IMR-90 (cell line): ENCODE measurements at regions not wholly inside any gene's neighbourhood (a gene's known extent, or its start where the extent isn't known, plus 50 kb on each side); places are given as distances from the start of the nearest gene placed in this dataset.

Experiments
- ATAC-seq: fragments of 200-7000 bp; cut with Tn5 transposase; 2 replicates; pipeline ENCODE4 v1.9.1; 2020; ENCODE audit warnings: low read depth, mild to moderate bottlenecking, moderate library complexity
- BruUV-seq: library from RNA; stranded (reverse); fragments of 400-500 nt; replicated peaks from 2 replicates; lab custom pipeline; 2021; lab: Mats Ljungman, UMichigan
- CTCF ChIA-PET: fragments of 300-600 bp; formaldehyde crosslinking; extraction: SDS; loops from one replicate; lab custom pipeline; 2021; ENCODE audit warnings: antibody characterized with exemption; lab: Yijun Ruan, JAX
- POLR2A ChIA-PET: fragments of 300-600 bp; sonication (Branson Sonifier 250); formaldehyde crosslinking; loops from one replicate; lab custom pipeline; 2022; ENCODE audit warnings: antibody characterized with exemption; ENCODE audit not compliant: unreplicated experiment; lab: Charles Lee
- DNase-seq: peaks from one replicate; pipeline ENCODE4 v3.0.0; 2013
- H2AFZ ChIP-seq: replicated peaks from 2 replicates; pipeline ENCODE3; 2013; ENCODE audit warnings: low read length, mild to moderate bottlenecking; ENCODE audit not compliant: poor library complexity
- H2AK5ac ChIP-seq: 2 replicates; pipeline ENCODE4 v1.6.1; 2013; ENCODE audit warnings: low read depth, low read length, inconsistent platforms
- H2AK9ac ChIP-seq: replicated peaks from 2 replicates; pipeline ENCODE3; 2013; ENCODE audit warnings: mild to moderate bottlenecking, low read depth, low read length, moderate library complexity; ENCODE audit not compliant: poor library complexity
- H2BK120ac ChIP-seq: 2 replicates; pipeline ENCODE4 v1.6.1; 2013; ENCODE audit warnings: low read depth, low read length, inconsistent platforms
- H2BK15ac ChIP-seq: 3 replicates; pipeline ENCODE4 v1.6.1; 2013; ENCODE audit warnings: low read depth, low read length, inconsistent platforms
- H2BK20ac ChIP-seq: 2 replicates; pipeline ENCODE4 v1.6.1; 2013; ENCODE audit warnings: low read depth, mild to moderate bottlenecking, inconsistent platforms, low read length, moderate library complexity
- H2BK5ac ChIP-seq: 2 replicates; pipeline ENCODE4 v1.6.1; 2013; ENCODE audit warnings: mild to moderate bottlenecking, low read depth, low read length, inconsistent platforms; ENCODE audit not compliant: poor library complexity, severe bottlenecking
- H3K14ac ChIP-seq: replicated peaks from 2 replicates; pipeline ENCODE4 v1.6.1; 2013; ENCODE audit warnings: low read depth, low read length, inconsistent platforms
- H3K18ac ChIP-seq: 2 replicates; pipeline ENCODE4 v1.6.1; 2013; ENCODE audit warnings: low read depth, low read length, control low read depth
- H3K23ac ChIP-seq: 2 replicates; pipeline ENCODE4 v1.6.1; 2013; ENCODE audit warnings: low read depth, low read length, inconsistent platforms
- H3K27ac ChIP-seq: 2 replicates; pipeline ENCODE4 v1.5.1; 2013; ENCODE audit warnings: mild to moderate bottlenecking, control low read depth, low read length; ENCODE audit not compliant: insufficient read depth
- H3K27me3 ChIP-seq: 2 replicates; pipeline ENCODE4 v1.6.1; 2013; ENCODE audit warnings: low read length; ENCODE audit not compliant: control insufficient read depth, insufficient read depth
- H3K36me3 ChIP-seq: 2 replicates; pipeline ENCODE4 v1.6.1; 2013; ENCODE audit warnings: low read length, mixed read lengths; ENCODE audit not compliant: control insufficient read depth, insufficient read depth
- H3K4ac ChIP-seq: 2 replicates; pipeline ENCODE4 v1.6.1; 2013; ENCODE audit warnings: low read depth, low read length, inconsistent platforms
- H3K4me1 ChIP-seq: 2 replicates; pipeline ENCODE4 v1.6.1; 2013; ENCODE audit warnings: low read length, mixed read lengths; ENCODE audit not compliant: control insufficient read depth, insufficient read depth
- H3K4me2 ChIP-seq: 2 replicates; pipeline ENCODE4 v1.6.1; 2013; ENCODE audit warnings: low read depth, mild to moderate bottlenecking, control low read depth, low read length, moderate library complexity
- H3K4me3 ChIP-seq: 2 replicates; pipeline ENCODE4 v1.5.1; 2013; ENCODE audit warnings: low read depth, mild to moderate bottlenecking, control low read depth, low read length, moderate library complexity; ENCODE audit not compliant: insufficient read depth
- H3K56ac ChIP-seq: 2 replicates; pipeline ENCODE4 v1.6.1; 2013; ENCODE audit warnings: low read length, inconsistent platforms; ENCODE audit not compliant: insufficient read depth; ENCODE audit errors: extremely low read depth
- H3K79me1 ChIP-seq, 2 experiments: 2 replicates each; pipeline ENCODE4 v1.6.1; 2013; ENCODE audit warnings: low read length in 2 of 2, inconsistent platforms in 1 of 2, low read depth in 1 of 2
- H3K9ac ChIP-seq: 2 replicates; pipeline ENCODE4 v1.6.1; 2013; ENCODE audit warnings: low read depth, low read length, control low read depth
- H3K9me1 ChIP-seq: 2 replicates; pipeline ENCODE4 v1.6.1; 2013; ENCODE audit warnings: low read length, inconsistent platforms; ENCODE audit not compliant: insufficient read depth
- H3K9me3 ChIP-seq: 2 replicates; pipeline ENCODE4 v1.6.1; 2013; ENCODE audit warnings: low read length; ENCODE audit not compliant: control insufficient read depth, insufficient read depth
- H4K20me1 ChIP-seq: 2 replicates; pipeline ENCODE4 v1.6.1; 2013; ENCODE audit warnings: low read length, inconsistent platforms; ENCODE audit not compliant: insufficient read depth
- H4K5ac ChIP-seq: 2 replicates; pipeline ENCODE4 v1.6.1; 2013; ENCODE audit warnings: mild to moderate bottlenecking, low read depth, low read length, control low read depth
- H4K8ac ChIP-seq, 2 experiments: 2 replicates each; pipeline ENCODE4 v1.6.1; 2013; ENCODE audit warnings: low read depth in 2 of 2, low read length in 2 of 2, control low read depth in 1 of 2, inconsistent platforms in 1 of 2
- H4K91ac ChIP-seq: 2 replicates; pipeline ENCODE4 v1.6.1; 2013; ENCODE audit warnings: low read depth, low read length, inconsistent platforms; ENCODE audit not compliant: insufficient read depth
- BHLHE40 ChIP-seq: fragments of 150-350 bp; IDR thresholded peaks from 2 replicates; pipeline ENCODE4 v1.6.1; 2016; ENCODE audit warnings: mild to moderate bottlenecking, low read depth, low read length
- CEBPB ChIP-seq: IDR thresholded peaks from 2 replicates; pipeline ENCODE4 v1.6.1; 2012; ENCODE audit warnings: low read depth, low read length, improper control_type of control experiment
- CHD1 ChIP-seq: IDR thresholded peaks from 2 replicates; pipeline ENCODE4 v1.6.1; 2012; ENCODE audit warnings: low read depth, low read length, improper control_type of control experiment
- FOS ChIP-seq: fragments of 150-350 bp; IDR thresholded peaks from 2 replicates; pipeline ENCODE4 v1.6.1; 2016; ENCODE audit warnings: low read depth, low read length
- MAFK ChIP-seq: IDR thresholded peaks from 2 replicates; pipeline ENCODE4 v1.6.1; 2012; ENCODE audit warnings: low read depth, low read length, improper control_type of control experiment
- MAZ ChIP-seq: IDR thresholded peaks from 2 replicates; pipeline ENCODE4 v1.6.1; 2012; ENCODE audit warnings: low read depth, mild to moderate bottlenecking, low read length, improper control_type of control experiment, moderate library complexity, borderline replicate concordance
- MXI1 ChIP-seq: IDR thresholded peaks from 2 replicates; pipeline ENCODE4 v1.6.1; 2012; ENCODE audit warnings: low read depth, mild to moderate bottlenecking, low read length, moderate library complexity, borderline replicate concordance
- NFE2L2 ChIP-seq: fragments of 150-350 bp; IDR thresholded peaks from 2 replicates; pipeline ENCODE4 v1.6.1; 2016; ENCODE audit warnings: low read depth, mild to moderate bottlenecking, low read length
- POLR2A ChIP-seq: IDR thresholded peaks from 2 replicates; pipeline ENCODE4 v1.6.1; 2012; ENCODE audit warnings: mild to moderate bottlenecking, low read depth, low read length
- RAD21 ChIP-seq: IDR thresholded peaks from 2 replicates; pipeline ENCODE4 v1.6.1; 2012; ENCODE audit warnings: low read length, improper control_type of control experiment
- RCOR1 ChIP-seq: IDR thresholded peaks from 2 replicates; pipeline ENCODE4 v1.6.1; 2012; ENCODE audit warnings: mild to moderate bottlenecking, low read length, improper control_type of control experiment; ENCODE audit not compliant: insufficient replicate concordance
- RFX5 ChIP-seq: IDR thresholded peaks from 2 replicates; pipeline ENCODE4 v1.8.0; 2012; ENCODE audit warnings: low read depth, mild to moderate bottlenecking, low read length, moderate library complexity
- SMC3 ChIP-seq: fragments of 150-350 bp; IDR thresholded peaks from 2 replicates; pipeline ENCODE4 v1.6.1; 2016; ENCODE audit warnings: low read depth, mild to moderate bottlenecking, antibody characterized with exemption, low read length, moderate library complexity
- WGBS, 2 experiments: methylation state at CpG; one replicate each; pipeline versions ENCODE4 v1.1.5 to v1.1.7; 2013; ENCODE audit warnings: missing lambda C conversion rate in 2 of 2; ENCODE audit not compliant: insufficient read length in 1 of 2; ENCODE audit errors: extremely low coverage in 2 of 2; 5-methylcytosine and 5-hydroxymethylcytosine counted together
- dilution Hi-C: fragments of 300-500 bp; cut with HindIII; formaldehyde crosslinking; loops from one replicate; pipeline ENCODE4 v1.14.3; 2018; ENCODE audit warnings: low sequenced_read_pairs; ENCODE audit not compliant: unreplicated experiment
- in situ Hi-C: fragments of 300-500 bp; cut with MboI; formaldehyde crosslinking; loops from 3 replicates; pipeline ENCODE4 v1.14.3; 2019; ENCODE audit warnings: low sequenced_read_pairs, inconsistent platforms, mixed read lengths
- intact Hi-C: fragments of 100-400 bp; cut with micrococcal nuclease; formaldehyde crosslinking; loops from 2 replicates; pipeline ENCODE4 v1.10.0; 2022
- TF ChIP-seq, protein P1 (sequence below): fragments of 150-350 bp; IDR thresholded peaks from 2 replicates; pipeline ENCODE4 v1.6.1; 2017; ENCODE audit warnings: mild to moderate bottlenecking, antibody characterized with exemption, low read length, low read depth
- TF ChIP-seq, protein P2 (sequence below): conservative IDR thresholded peaks from 2 replicates; pipeline ENCODE4 v1.5.1; 2012; ENCODE audit warnings: mild to moderate bottlenecking, low read depth, low read length, improper control_type of control experiment
- TF ChIP-seq, protein P3 (sequence below): fragments of 150-350 bp; IDR thresholded peaks from 2 replicates; pipeline ENCODE4 v1.6.1; 2016; ENCODE audit warnings: low read depth, mild to moderate bottlenecking, low read length, moderate library complexity, borderline replicate concordance

DNA sequence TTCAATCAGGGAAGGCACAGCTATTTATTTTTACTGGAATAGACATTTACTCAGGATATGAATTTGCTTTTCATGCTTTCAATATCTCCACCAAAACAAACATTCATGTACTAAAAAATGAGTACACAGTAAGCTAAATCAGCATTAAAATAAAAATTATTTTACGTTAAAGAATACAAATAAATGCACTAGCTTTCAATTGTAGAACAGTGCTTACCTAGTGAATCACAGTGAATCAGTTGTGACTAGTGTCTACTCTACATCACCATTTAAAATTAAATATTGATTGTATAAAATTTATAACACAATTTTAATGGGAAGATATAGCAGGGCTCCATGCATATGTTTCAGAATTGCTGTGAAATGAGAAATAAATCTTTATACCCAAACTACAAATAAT lies 929.6 kb upstream of the ATXN8OS start:
- no peak overlapping the region for H3K4ac ChIP-seq
- no peak overlapping the region for H2BK5ac ChIP-seq
- H3K4me1 ChIP-seq = no peaks in the 10 kb centered on the region
- no peak overlapping the region for H2AK9ac ChIP-seq
- no peak overlapping the region for H2BK15ac ChIP-seq
- no peak overlapping the region for H4K5ac ChIP-seq
- H3K4me2 ChIP-seq = no peak overlapping the region
- CTCF ChIA-PET = no interaction called here
- no peaks in the 10 kb centered on the region for H3K27me3 ChIP-seq
- no TSS peak for BruUV-seq
- no peak overlapping the region for H3K56ac ChIP-seq
- WGBS, 2 experiments = no CpG with 5 or more reads among the region's 1 CpG
- ATAC-seq = no peak
- no peak overlapping the region for H3K4me3 ChIP-seq
- H3K9me3 ChIP-seq = peaks cover under 1% of the 10 kb centered on the region; the same call in 1 of the 2 replicates
- no peak overlapping the region for H4K8ac ChIP-seq
- H3K27ac ChIP-seq = no peak overlapping the region
- no peak overlapping the region for H2BK20ac ChIP-seq
- in situ Hi-C loops = no loop called here
- POLR2A ChIA-PET = no interaction called here
- no peak overlapping the region for H3K18ac ChIP-seq
- no peak overlapping the region for H3K14ac ChIP-seq
- no peak overlapping the region for H3K9ac ChIP-seq
- no peak overlapping the region for H2BK120ac ChIP-seq
- no peaks in the 10 kb centered on the region for H3K9me1 ChIP-seq
- no peak overlapping the region for H2AFZ ChIP-seq
- no peaks in the 10 kb centered on the region for H3K79me1 ChIP-seq
- TF ChIP-seq RFX5 = no peak
- no peak for TF ChIP-seq CEBPB
- TF ChIP-seq MAZ = no peak
- TF ChIP-seq SMC3 = no peak
- TF ChIP-seq POLR2A = no peak
- no peak for TF ChIP-seq MAFK
- TF ChIP-seq, protein P1, sequence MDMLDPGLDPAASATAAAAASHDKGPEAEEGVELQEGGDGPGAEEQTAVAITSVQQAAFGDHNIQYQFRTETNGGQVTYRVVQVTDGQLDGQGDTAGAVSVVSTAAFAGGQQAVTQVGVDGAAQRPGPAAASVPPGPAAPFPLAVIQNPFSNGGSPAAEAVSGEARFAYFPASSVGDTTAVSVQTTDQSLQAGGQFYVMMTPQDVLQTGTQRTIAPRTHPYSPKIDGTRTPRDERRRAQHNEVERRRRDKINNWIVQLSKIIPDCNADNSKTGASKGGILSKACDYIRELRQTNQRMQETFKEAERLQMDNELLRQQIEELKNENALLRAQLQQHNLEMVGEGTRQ = no peak
- TF ChIP-seq, protein P2, sequence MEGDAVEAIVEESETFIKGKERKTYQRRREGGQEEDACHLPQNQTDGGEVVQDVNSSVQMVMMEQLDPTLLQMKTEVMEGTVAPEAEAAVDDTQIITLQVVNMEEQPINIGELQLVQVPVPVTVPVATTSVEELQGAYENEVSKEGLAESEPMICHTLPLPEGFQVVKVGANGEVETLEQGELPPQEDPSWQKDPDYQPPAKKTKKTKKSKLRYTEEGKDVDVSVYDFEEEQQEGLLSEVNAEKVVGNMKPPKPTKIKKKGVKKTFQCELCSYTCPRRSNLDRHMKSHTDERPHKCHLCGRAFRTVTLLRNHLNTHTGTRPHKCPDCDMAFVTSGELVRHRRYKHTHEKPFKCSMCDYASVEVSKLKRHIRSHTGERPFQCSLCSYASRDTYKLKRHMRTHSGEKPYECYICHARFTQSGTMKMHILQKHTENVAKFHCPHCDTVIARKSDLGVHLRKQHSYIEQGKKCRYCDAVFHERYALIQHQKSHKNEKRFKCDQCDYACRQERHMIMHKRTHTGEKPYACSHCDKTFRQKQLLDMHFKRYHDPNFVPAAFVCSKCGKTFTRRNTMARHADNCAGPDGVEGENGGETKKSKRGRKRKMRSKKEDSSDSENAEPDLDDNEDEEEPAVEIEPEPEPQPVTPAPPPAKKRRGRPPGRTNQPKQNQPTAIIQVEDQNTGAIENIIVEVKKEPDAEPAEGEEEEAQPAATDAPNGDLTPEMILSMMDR = no peak
- TF ChIP-seq CHD1 = no peak
- TF ChIP-seq RCOR1 = no peak
- TF ChIP-seq FOS = no peak
- TF ChIP-seq, protein P3, sequence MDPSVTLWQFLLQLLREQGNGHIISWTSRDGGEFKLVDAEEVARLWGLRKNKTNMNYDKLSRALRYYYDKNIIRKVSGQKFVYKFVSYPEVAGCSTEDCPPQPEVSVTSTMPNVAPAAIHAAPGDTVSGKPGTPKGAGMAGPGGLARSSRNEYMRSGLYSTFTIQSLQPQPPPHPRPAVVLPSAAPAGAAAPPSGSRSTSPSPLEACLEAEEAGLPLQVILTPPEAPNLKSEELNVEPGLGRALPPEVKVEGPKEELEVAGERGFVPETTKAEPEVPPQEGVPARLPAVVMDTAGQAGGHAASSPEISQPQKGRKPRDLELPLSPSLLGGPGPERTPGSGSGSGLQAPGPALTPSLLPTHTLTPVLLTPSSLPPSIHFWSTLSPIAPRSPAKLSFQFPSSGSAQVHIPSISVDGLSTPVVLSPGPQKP = no peak
- no peak for TF ChIP-seq MXI1
- no peak for TF ChIP-seq RAD21
- TF ChIP-seq BHLHE40 = no peak
- TF ChIP-seq NFE2L2 = no peak
- no peak overlapping the region for H4K91ac ChIP-seq
- no peaks in the 10 kb centered on the region for H4K20me1 ChIP-seq
- dilution Hi-C loops = no loop called here
- no peak overlapping the region for H3K23ac ChIP-seq
- no peaks in the 10 kb centered on the region for H3K36me3 ChIP-seq
- H2AK5ac ChIP-seq = no peak overlapping the region
- DNase-seq = no peak
- intact Hi-C loops = no loop called here
